GM23338 (cell line): ENCODE measurements at regions not wholly inside any gene's neighbourhood (a gene's known extent, or its start where the extent isn't known, plus 50 kb on each side); places are given as distances from the start of the nearest gene placed in this dataset.

ENCODE experiments used
- ATAC-seq: fragments of 200-7000 bp; cut with Tn5 transposase; 3 replicates; pipeline ENCODE4 v1.9.1; 2020
- DNase-seq: peaks from one replicate; pipeline ENCODE4 v3.0.0-alpha.2; 2015; ENCODE audit warnings: low spot score
- H2AFZ ChIP-seq: fragments of 200-600 bp; sonication (generic); 2 replicates; pipeline ENCODE4 v1.8.0; 2016; ENCODE audit warnings: antibody characterized with exemption, mild to moderate bottlenecking, moderate library complexity
- H3F3A ChIP-seq: fragments of 200-600 bp; sonication (generic); replicated peaks from 2 replicates; pipeline ENCODE4 v1.8.0; 2017; ENCODE audit warnings: antibody characterized with exemption, mixed run types, low read depth
- H3K27ac ChIP-seq: fragments of 200-600 bp; sonication (generic); 2 replicates; pipeline ENCODE4 v1.6.1; 2016; ENCODE audit warnings: low read depth
- H3K27me3 ChIP-seq: fragments of 200-600 bp; sonication (generic); 2 replicates; pipeline ENCODE4 v1.8.0; 2016; ENCODE audit warnings: mild to moderate bottlenecking, mixed run types, moderate library complexity; ENCODE audit not compliant: insufficient read depth
- H3K36me3 ChIP-seq: fragments of 200-600 bp; sonication (generic); 2 replicates; pipeline ENCODE4 v1.8.0; 2016; ENCODE audit warnings: mild to moderate bottlenecking; ENCODE audit not compliant: insufficient read depth
- H3K4me1 ChIP-seq: fragments of 200-600 bp; sonication (generic); 2 replicates; pipeline ENCODE4 v1.8.0; 2016; ENCODE audit warnings: mild to moderate bottlenecking, moderate library complexity; ENCODE audit not compliant: insufficient read depth
- H3K4me2 ChIP-seq: fragments of 200-600 bp; sonication (generic); 2 replicates; pipeline ENCODE4 v1.7.1; 2017; ENCODE audit warnings: mixed run types
- H3K4me3 ChIP-seq: fragments of 200-600 bp; sonication (generic); 2 replicates; pipeline ENCODE4 v1.6.1; 2016; ENCODE audit warnings: mixed run types
- H3K79me2 ChIP-seq: fragments of 200-600 bp; sonication (generic); replicated peaks from 2 replicates; pipeline ENCODE4 v1.8.0; 2017; ENCODE audit warnings: mild to moderate bottlenecking; ENCODE audit not compliant: insufficient read depth
- H3K9me2 ChIP-seq: fragments of 200-600 bp; sonication (generic); 2 replicates; pipeline ENCODE4 v1.8.0; 2017; ENCODE audit not compliant: insufficient read depth
- H4K20me1 ChIP-seq: fragments of 200-600 bp; sonication (generic); replicated peaks from 2 replicates; pipeline ENCODE4 v1.8.0; 2017; ENCODE audit warnings: mild to moderate bottlenecking; ENCODE audit not compliant: insufficient read depth
- H3K27ac Mint-ChIP-seq: 2 replicates; pipeline ENCODE4 v1.8.0; 2020; ENCODE audit warnings: inconsistent platforms, mild to moderate bottlenecking, moderate library complexity, mixed read lengths
- H3K27me3 Mint-ChIP-seq: 3 replicates; pipeline ENCODE4 v1.8.0; 2022; ENCODE audit warnings: low read depth, mild to moderate bottlenecking, moderate library complexity, mixed read lengths, inconsistent platforms; ENCODE audit not compliant: insufficient read depth, poor library complexity
- H3K36me3 Mint-ChIP-seq: 3 replicates; pipeline ENCODE4 v1.8.0; 2021; ENCODE audit warnings: low read depth, mild to moderate bottlenecking, inconsistent platforms, moderate library complexity, mixed read lengths
- H3K4me1 Mint-ChIP-seq: 3 replicates; pipeline ENCODE4 v1.8.0; 2020; ENCODE audit warnings: mild to moderate bottlenecking, inconsistent platforms, mixed read lengths
- H3K4me3 Mint-ChIP-seq: 3 replicates; pipeline ENCODE4 v1.8.0; 2021; ENCODE audit warnings: moderate library complexity, mild to moderate bottlenecking, inconsistent platforms, mixed read lengths
- H3K9me3 Mint-ChIP-seq: 3 replicates; pipeline ENCODE4 v1.8.0; 2020; ENCODE audit warnings: moderate library complexity, mild to moderate bottlenecking, inconsistent platforms, mixed read lengths
- CREB1 ChIP-seq: fragments of 250-450 bp; sonication (Bioruptor Pico); IDR thresholded peaks from 2 replicates; pipeline ENCODE4 v1.5.0; 2020; ENCODE audit warnings: low read depth, mild to moderate bottlenecking, moderate library complexity
- EZH2 ChIP-seq: fragments of 200-600 bp; sonication (generic); IDR thresholded peaks from one replicate; pipeline ENCODE4 v1.8.0; 2017; ENCODE audit warnings: antibody characterized with exemption, mild to moderate bottlenecking, low read depth; ENCODE audit not compliant: unreplicated experiment
- EZH2phosphoT487 ChIP-seq: fragments of 200-600 bp; sonication (generic); IDR thresholded peaks from one replicate; pipeline ENCODE4 v1.8.1; 2018; ENCODE audit warnings: antibody characterized with exemption; ENCODE audit not compliant: unreplicated experiment
- JUNB ChIP-seq: IDR thresholded peaks from one replicate; pipeline ENCODE4 v1.6.1; 2016; ENCODE audit warnings: antibody characterized with exemption; ENCODE audit not compliant: unreplicated experiment
- NANOG ChIP-seq: IDR thresholded peaks from 2 replicates; pipeline ENCODE4 v1.6.1; 2016; ENCODE audit warnings: antibody characterized with exemption, borderline replicate concordance
- POLR2AphosphoS5 ChIP-seq: IDR thresholded peaks from 2 replicates; pipeline ENCODE4 v1.6.1; 2016; ENCODE audit warnings: antibody characterized with exemption, low read depth
- STAT1 ChIP-seq: IDR thresholded peaks from one replicate; pipeline ENCODE4 v1.6.1; 2016; ENCODE audit warnings: antibody characterized with exemption; ENCODE audit not compliant: unreplicated experiment
- ZNF114 ChIP-seq: fragments of 250-450 bp; sonication (Bioruptor Pico); IDR thresholded peaks from 2 replicates; pipeline ENCODE4 v1.5.0; 2020; ENCODE audit warnings: mild to moderate bottlenecking, moderate library complexity
- ZNF331 ChIP-seq: fragments of 250-450 bp; sonication (Bioruptor Pico); IDR thresholded peaks from 2 replicates; pipeline ENCODE4 v1.5.0; 2020; ENCODE audit warnings: low read depth, mild to moderate bottlenecking, moderate library complexity
- TF ChIP-seq, protein P1 (sequence below), 2 experiments: fragments of 200-600 bp in 1 of 2; sonication (generic) in 1 of 2; conservative IDR thresholded peaks; 2 replicates each; pipeline versions ENCODE4 v1.5.1 to v1.6.1; 2016 to 2017; ENCODE audit warnings: antibody characterized with exemption in 2 of 2, low read depth in 2 of 2, mild to moderate bottlenecking in 2 of 2, moderate library complexity in 1 of 2
- TF ChIP-seq, protein P2 (sequence below): IDR thresholded peaks from 2 replicates; pipeline ENCODE4 v1.6.1; 2016; ENCODE audit warnings: antibody characterized with exemption
- TF ChIP-seq, protein P3 (sequence below): fragments of 250-450 bp; sonication (Bioruptor Pico); IDR thresholded peaks from 2 replicates; pipeline ENCODE4 v1.5.0; 2020; ENCODE audit warnings: mild to moderate bottlenecking, moderate library complexity
- TF ChIP-seq, protein P4 (sequence below): IDR thresholded peaks from one replicate; pipeline ENCODE4 v1.6.1; 2018; ENCODE audit warnings: antibody characterized with exemption; ENCODE audit not compliant: unreplicated experiment

DNA sequence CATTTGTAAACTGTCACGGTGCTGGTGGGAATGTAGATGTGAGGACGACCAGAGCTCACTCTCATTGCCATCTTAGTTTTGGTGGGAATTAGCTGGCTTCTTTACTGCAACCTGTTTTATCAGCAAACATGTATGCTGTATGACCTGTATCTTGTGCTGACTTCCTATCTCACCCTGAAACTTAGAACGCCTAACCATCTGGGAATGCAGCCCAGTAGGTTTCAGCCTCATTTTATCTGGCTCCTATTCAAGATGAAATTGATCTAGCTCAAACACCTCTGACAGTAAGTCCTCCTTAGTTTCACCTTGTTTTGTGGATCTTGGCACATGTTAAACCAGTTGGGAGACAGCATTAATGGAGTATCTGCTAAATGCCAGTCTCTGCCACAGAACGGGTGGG, 174.6 kb downstream of the HLX start:
- TF ChIP-seq, protein P1, sequence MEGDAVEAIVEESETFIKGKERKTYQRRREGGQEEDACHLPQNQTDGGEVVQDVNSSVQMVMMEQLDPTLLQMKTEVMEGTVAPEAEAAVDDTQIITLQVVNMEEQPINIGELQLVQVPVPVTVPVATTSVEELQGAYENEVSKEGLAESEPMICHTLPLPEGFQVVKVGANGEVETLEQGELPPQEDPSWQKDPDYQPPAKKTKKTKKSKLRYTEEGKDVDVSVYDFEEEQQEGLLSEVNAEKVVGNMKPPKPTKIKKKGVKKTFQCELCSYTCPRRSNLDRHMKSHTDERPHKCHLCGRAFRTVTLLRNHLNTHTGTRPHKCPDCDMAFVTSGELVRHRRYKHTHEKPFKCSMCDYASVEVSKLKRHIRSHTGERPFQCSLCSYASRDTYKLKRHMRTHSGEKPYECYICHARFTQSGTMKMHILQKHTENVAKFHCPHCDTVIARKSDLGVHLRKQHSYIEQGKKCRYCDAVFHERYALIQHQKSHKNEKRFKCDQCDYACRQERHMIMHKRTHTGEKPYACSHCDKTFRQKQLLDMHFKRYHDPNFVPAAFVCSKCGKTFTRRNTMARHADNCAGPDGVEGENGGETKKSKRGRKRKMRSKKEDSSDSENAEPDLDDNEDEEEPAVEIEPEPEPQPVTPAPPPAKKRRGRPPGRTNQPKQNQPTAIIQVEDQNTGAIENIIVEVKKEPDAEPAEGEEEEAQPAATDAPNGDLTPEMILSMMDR (conservative IDR thresholded peaks at IDR 0.05; ENCODE audit: low read depth in 2 of 2) = no peak
- no peak for TF ChIP-seq STAT1
- TF ChIP-seq JUNB = no peak
- TF ChIP-seq EZH2phosphoT487 = no peak
- TF ChIP-seq EZH2 = no peak
- TF ChIP-seq, protein P2, sequence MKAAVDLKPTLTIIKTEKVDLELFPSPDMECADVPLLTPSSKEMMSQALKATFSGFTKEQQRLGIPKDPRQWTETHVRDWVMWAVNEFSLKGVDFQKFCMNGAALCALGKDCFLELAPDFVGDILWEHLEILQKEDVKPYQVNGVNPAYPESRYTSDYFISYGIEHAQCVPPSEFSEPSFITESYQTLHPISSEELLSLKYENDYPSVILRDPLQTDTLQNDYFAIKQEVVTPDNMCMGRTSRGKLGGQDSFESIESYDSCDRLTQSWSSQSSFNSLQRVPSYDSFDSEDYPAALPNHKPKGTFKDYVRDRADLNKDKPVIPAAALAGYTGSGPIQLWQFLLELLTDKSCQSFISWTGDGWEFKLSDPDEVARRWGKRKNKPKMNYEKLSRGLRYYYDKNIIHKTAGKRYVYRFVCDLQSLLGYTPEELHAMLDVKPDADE = no peak
- no peak for TF ChIP-seq POLR2AphosphoS5
- no peak for TF ChIP-seq CREB1 (CRISPR knock-in tag)
- TF ChIP-seq ZNF331 = no peak
- no peak for TF ChIP-seq ZNF114 (CRISPR knock-in tag)
- TF ChIP-seq NANOG = no peak
- TF ChIP-seq, protein P3, sequence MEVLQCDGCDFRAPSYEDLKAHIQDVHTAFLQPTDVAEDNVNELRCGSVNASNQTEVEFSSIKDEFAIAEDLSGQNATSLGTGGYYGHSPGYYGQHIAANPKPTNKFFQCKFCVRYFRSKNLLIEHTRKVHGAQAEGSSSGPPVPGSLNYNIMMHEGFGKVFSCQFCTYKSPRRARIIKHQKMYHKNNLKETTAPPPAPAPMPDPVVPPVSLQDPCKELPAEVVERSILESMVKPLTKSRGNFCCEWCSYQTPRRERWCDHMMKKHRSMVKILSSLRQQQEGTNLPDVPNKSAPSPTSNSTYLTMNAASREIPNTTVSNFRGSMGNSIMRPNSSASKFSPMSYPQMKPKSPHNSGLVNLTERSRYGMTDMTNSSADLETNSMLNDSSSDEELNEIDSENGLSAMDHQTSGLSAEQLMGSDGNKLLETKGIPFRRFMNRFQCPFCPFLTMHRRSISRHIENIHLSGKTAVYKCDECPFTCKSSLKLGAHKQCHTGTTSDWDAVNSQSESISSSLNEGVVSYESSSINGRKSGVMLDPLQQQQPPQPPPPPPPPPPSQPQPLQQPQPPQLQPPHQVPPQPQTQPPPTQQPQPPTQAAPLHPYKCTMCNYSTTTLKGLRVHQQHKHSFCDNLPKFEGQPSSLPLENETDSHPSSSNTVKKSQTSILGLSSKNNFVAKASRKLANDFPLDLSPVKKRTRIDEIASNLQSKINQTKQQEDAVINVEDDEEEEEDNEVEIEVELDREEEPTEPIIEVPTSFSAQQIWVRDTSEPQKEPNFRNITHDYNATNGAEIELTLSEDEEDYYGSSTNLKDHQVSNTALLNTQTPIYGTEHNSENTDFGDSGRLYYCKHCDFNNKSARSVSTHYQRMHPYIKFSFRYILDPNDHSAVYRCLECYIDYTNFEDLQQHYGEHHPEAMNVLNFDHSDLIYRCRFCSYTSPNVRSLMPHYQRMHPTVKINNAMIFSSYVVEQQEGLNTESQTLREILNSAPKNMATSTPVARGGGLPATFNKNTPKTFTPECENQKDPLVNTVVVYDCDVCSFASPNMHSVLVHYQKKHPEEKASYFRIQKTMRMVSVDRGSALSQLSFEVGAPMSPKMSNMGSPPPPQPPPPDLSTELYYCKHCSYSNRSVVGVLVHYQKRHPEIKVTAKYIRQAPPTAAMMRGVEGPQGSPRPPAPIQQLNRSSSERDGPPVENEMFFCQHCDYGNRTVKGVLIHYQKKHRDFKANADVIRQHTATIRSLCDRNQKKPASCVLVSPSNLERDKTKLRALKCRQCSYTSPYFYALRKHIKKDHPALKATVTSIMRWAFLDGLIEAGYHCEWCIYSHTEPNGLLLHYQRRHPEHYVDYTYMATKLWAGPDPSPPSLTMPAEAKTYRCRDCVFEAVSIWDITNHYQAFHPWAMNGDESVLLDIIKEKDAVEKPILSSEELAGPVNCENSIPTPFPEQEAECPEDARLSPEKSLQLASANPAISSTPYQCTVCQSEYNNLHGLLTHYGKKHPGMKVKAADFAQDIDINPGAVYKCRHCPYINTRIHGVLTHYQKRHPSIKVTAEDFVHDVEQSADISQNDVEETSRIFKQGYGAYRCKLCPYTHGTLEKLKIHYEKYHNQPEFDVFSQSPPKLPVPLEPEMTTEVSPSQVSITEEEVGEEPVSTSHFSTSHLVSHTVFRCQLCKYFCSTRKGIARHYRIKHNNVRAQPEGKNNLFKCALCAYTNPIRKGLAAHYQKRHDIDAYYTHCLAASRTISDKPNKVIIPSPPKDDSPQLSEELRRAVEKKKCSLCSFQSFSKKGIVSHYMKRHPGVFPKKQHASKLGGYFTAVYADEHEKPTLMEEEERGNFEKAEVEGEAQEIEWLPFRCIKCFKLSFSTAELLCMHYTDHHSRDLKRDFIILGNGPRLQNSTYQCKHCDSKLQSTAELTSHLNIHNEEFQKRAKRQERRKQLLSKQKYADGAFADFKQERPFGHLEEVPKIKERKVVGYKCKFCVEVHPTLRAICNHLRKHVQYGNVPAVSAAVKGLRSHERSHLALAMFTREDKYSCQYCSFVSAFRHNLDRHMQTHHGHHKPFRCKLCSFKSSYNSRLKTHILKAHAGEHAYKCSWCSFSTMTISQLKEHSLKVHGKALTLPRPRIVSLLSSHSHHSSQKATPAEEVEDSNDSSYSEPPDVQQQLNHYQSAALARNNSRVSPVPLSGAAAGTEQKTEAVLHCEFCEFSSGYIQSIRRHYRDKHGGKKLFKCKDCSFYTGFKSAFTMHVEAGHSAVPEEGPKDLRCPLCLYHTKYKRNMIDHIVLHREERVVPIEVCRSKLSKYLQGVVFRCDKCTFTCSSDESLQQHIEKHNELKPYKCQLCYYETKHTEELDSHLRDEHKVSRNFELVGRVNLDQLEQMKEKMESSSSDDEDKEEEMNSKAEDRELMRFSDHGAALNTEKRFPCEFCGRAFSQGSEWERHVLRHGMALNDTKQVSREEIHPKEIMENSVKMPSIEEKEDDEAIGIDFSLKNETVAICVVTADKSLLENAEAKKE (CRISPR knock-in tag) = no peak
- TF ChIP-seq, protein P4, sequence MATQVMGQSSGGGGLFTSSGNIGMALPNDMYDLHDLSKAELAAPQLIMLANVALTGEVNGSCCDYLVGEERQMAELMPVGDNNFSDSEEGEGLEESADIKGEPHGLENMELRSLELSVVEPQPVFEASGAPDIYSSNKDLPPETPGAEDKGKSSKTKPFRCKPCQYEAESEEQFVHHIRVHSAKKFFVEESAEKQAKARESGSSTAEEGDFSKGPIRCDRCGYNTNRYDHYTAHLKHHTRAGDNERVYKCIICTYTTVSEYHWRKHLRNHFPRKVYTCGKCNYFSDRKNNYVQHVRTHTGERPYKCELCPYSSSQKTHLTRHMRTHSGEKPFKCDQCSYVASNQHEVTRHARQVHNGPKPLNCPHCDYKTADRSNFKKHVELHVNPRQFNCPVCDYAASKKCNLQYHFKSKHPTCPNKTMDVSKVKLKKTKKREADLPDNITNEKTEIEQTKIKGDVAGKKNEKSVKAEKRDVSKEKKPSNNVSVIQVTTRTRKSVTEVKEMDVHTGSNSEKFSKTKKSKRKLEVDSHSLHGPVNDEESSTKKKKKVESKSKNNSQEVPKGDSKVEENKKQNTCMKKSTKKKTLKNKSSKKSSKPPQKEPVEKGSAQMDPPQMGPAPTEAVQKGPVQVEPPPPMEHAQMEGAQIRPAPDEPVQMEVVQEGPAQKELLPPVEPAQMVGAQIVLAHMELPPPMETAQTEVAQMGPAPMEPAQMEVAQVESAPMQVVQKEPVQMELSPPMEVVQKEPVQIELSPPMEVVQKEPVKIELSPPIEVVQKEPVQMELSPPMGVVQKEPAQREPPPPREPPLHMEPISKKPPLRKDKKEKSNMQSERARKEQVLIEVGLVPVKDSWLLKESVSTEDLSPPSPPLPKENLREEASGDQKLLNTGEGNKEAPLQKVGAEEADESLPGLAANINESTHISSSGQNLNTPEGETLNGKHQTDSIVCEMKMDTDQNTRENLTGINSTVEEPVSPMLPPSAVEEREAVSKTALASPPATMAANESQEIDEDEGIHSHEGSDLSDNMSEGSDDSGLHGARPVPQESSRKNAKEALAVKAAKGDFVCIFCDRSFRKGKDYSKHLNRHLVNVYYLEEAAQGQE = no peak
- no peaks in the 10 kb centered on the region for H3K79me2 ChIP-seq
- H3K27ac Mint-ChIP-seq = no peak overlapping the region
- peaks cover 3% of the 10 kb centered on the region for H3K27me3 Mint-ChIP-seq
- no peaks in the 10 kb centered on the region for H3K9me2 ChIP-seq
- no peak overlapping the region for H3K4me2 ChIP-seq
- no peaks in the 10 kb centered on the region for H3K36me3 ChIP-seq
- H3F3A ChIP-seq = no peaks in the 10 kb centered on the region
- DNase-seq (no peak), ATAC-seq (no peak)
- no peak overlapping the region for H3K4me3 ChIP-seq
- H3K4me1 Mint-ChIP-seq = no peaks in the 10 kb centered on the region
- no peak overlapping the region for H2AFZ ChIP-seq
- no peaks in the 10 kb centered on the region for H4K20me1 ChIP-seq
- no peaks in the 10 kb centered on the region for H3K27me3 ChIP-seq
- no peaks in the 10 kb centered on the region for H3K4me1 ChIP-seq
- no peaks in the 10 kb centered on the region for H3K36me3 Mint-ChIP-seq
- no peak overlapping the region for H3K4me3 Mint-ChIP-seq
- peaks cover 12% of the 10 kb centered on the region; the same call in 2 of the 3 replicates for H3K9me3 Mint-ChIP-seq
- no peak overlapping the region for H3K27ac ChIP-seq
